NCI-H2107 treated with DMSO at 0.1 percent for 48 hours (cell line): ENCODE measurements at regions not wholly inside any gene's neighbourhood (a gene's known extent, or its start where the extent isn't known, plus 50 kb on each side); places are given as distances from the start of the nearest gene placed in this dataset.

ENCODE experiments used
- DNase-seq: peaks from one replicate; lab custom pipeline; 2025; ENCODE audit not compliant: unreplicated experiment; lab: John Stamatoyannopoulos, UW

DNA sequence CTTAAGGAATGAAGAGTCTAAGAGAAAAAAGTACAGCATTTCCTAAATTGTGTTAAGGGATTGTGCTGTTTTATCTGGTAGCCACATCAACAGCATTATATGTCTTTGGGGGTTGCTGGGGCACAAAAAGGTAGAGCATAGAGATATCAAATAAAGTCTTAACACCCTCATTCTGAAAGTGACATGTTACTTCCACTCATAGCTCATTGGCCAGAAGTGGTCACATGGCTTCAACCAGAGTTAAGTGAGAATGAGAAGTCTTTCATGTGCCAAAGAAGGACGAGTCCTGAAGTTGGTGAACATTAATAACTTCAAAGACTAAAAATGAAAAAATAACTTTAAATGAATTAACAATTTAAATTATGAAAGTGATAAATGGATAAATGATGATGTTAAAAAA, 175.7 kb upstream of the ZEB2 start:
- DNase-seq, result no peak

DNA sequence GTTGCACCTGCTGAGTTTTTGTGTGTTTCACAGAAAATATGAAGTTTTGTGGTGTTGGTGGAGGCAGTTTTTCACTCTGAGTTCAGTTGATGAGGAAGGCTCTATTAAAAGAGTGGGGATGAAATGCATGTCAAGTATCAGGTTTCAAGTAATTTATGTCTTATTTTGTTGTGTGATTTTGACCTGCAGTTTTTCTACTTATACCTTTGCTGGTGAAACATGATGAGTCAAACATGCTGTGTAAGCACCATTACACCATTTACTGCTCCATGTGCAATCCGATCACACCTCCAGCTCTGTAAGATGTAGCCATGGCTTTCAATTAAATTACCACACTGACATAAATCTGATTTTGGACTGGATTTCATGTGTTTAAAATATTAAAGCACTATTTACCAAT, 174.5 kb upstream of the ZEB2 start:
- DNase-seq, result peak; percentile 43

GRCh38 chr2:144693179-144693578, 173.3 kb upstream of the ZEB2 start:
- DNase-seq, result no peak

- no peak for DNase-seq
Observed at GRCh38 chr2:144692661-144693060, 172.7 kb upstream of the ZEB2 start.

DNA sequence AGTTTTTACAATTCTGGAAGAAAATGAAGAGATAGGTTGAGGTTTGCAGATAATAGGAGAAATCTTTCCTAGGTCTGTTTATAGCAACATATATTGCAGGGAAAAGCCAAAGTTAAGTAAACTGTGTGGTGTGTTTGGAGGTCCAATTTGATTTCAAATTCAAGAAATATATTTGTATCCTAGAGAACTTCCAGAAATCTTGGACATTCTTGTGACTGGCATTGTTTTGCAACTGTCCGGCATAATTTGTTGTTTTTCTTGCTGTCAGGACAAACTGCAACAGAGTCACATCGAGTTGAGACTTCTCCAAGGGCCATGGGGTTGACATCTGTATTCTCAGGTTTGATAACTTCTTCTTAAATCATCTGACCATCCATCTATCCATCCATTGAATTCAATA, 170.9 kb upstream of the ZEB2 start:
- no peak for DNase-seq

DNA sequence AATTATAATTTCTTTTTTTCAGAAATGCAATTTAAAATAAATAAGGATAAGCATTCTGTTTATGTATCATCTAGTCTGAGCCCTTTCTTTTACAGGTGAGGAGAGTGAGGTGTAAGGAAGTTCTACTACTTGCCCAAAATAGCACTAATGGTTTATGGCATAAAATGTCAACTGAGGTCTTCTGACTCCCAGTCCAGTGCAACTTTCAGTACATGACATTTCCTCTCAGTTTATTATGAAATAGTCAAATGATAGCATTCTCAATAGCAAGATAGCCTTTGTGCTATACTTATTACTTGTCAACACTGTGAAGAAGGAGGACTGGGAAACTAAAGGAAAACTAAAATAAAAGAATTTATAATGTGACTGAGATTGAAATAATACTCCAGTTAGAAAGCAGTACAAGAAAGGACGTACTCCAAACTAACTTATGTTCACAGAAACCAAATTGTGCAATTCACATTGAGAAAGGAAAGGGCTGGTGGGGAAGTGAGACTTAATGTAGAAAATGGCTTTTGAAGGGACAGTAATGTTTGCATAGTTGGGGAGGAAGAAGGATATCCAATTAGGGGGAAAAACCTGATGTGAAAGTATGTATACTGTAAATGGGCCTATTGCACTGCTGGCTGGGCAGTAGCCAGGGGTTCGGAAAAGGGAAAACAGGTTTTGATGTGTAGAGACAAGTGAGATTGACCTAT, 166.7 kb upstream of the ZEB2 start:
- DNase-seq, result no peak

GRCh38 chr2:144683966-144684365, 164.0 kb upstream of the ZEB2 start:
- DNase-seq, result no peak

DNA sequence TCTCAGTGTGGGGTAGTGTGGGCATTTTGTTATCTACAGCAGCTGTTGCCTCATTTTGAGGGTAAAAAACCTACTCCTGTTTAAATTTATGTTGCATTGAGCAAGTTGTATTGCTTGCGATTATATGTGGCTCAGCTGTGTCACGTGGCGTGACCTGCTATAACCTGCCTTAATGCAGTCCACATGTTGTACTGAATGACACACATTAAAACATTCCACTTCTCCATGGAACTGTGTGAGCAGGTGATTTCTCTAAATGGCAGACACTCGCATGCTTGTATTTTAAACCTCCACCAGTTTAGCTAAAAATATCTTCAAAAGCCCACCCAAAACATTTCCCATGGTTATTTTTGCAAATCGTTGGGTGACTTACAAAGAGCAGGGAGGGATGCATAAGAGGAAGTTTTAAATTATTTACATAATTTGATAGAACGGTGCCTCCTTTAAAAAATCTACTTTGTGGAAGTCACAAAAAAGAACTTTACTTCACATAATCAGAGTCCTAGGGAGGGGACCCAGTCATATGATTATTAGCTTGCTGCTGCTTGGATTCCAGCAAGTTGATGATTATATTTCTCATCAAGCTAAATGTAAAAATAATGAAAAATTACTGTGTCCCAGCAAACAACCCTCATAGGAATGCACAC, 163.3 kb upstream of the ZEB2 start:
- DNase-seq, result no peak

GRCh38 chr2:144682248-144682647, 162.3 kb upstream of the ZEB2 start:
- no peak for DNase-seq

- DNase-seq, result no peak
Observed at GRCh38 chr2:144681389-144681788, 161.5 kb upstream of the ZEB2 start.

GRCh38 chr2:144679942-144680341, 160.0 kb upstream of the ZEB2 start:
- peak; percentile 53 for DNase-seq

GRCh38 chr2:144678736-144679135, 158.8 kb upstream of the ZEB2 start:
- DNase-seq, result no peak

DNA sequence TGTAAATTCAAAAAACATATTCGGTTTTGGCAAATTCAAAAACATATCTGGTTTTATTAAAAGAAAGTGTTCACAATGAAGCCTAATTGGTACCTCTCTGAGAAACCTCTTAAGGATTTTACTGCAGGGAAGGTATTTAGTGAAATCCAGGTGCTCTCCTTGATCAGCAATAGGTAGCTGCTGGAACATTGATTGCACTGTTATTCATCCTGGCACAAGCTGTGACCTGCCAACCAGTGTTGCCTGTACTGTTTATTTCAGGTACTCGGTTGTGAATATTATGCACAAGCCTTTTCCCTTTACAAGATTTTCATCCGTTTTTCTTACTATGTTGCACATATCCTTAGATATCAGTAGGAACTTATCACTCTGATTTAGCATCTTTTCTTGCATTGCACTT, 155.8 kb upstream of the ZEB2 start:
- no peak for DNase-seq

- DNase-seq, result no peak
Observed at GRCh38 chr2:144675331-144675730, 155.4 kb upstream of the ZEB2 start.

DNA sequence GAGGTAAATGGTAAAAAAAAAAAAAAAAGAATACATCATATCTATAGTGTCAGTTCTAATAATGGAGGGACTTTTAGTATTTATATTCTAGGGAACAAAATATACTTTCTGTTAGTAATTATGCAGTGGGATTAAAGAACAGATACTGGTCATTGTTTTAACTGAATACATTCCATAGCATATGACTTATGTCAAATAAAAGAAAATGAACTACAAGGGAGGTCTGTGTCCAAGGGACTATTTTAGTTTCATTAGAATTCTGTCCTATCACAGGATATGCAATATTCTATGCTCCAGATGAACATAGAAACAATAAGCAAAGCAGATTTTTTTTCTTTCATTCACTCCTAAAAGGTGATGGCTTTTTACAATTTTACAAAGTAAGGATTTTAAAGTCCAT, 154.2 kb upstream of the ZEB2 start:
- DNase-seq, result no peak

GRCh38 chr2:144673456-144673855, 153.5 kb upstream of the ZEB2 start:
- no peak for DNase-seq

DNA sequence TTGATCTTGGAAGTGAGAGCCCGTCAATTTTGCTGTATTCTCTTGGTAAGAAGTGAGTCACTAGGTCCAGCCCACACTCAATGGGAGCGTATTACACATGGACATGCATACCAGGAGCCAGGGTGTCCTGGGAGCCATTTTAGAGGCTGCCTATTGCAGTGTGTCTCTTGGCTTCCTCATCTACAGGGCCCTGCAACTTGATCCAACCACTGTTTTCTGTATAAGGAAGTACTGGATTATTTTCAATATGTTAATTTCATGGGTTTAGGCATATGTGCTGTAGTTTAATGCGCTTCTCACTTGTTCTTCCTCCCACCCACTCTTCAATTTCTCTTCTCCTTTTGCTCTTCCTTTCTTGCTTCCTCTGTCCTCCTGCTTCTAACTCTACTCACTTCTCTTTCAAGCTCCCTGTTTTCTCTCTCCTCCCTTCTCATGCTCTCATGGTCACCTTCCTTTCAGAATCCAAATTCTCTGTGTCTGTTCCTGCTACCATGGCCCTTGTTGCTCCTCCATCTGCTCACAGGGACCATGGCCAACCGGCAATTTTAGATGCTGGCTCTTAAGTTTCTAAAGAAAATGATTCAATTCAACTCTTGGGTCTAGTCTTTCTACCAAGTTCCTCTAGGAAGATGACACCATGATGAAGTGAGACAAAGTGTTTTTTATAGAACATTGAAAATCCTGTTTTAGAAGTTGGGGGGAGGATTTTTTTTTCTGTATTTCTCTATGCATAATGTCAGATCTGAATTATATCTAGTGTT, 152.0 kb upstream of the ZEB2 start:
- peak; percentile 16 for DNase-seq

- no peak for DNase-seq
Observed at GRCh38 chr2:144670738-144671137, 150.8 kb upstream of the ZEB2 start.

DNA sequence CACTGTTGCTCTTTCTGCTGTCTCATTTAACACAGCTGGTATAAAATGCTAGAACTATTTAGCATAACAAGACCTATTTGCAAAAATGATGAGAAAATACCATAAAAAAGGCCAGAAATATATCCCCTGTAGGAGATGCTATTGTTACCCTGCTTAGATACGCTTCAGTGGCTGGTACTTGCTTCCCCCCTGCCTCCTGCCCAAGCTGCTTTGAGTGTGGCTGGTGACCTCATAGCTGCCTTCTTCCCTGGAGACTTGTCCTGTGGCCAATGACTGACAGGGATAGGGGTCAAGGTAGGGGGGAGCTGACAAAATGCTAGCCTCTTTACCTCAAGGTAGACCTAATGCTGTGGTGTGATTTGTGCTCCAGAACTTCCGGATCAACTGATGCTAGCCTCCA, 150.2 kb upstream of the ZEB2 start:
- no peak for DNase-seq

DNA sequence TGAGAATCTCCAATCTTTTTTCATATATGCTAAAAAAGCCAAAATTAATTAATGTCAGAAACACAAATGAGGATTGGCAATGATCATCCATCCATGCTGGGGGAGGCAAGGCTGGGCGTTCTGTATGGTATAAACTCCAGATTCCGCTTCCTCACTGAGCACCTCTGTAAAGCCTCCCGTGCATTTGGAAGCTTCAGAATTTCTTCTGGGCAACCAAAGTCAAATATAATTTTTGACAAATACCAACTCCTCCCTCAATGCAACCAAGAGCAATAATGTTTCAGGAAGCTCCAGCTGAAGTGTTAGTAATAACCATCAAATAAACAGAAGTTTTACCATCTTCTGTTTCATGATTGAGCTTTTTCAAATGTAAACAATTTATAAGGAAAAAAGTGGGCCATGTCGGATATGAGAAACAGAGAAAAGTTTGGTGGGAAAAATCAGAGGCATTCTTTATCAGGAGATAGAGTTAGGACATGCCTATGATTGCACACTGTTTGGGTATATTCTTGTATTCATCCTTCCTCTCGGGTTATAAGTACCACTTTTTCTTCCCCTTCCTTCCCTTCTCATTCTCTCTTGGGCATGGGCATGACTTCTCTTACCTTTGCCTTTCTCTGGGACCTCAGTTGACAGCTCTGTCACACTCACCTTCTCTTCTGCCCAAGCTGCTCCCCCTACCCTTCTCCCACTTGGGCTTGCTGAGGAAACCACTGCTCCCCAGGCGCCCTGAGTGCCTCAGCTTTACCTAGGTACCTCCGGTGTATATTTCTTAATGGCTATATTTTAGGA, 149.5 kb upstream of the ZEB2 start:
- no peak for DNase-seq

GRCh38 chr2:144668493-144669110, 148.7 kb upstream of the ZEB2 start:
- no peak for DNase-seq
